ENCODE measurements at regions not wholly inside any gene's neighbourhood (a gene's known extent, or its start where the extent isn't known, plus 50 kb on each side); places are given as distances from the start of the nearest gene placed in this dataset.

DNA sequence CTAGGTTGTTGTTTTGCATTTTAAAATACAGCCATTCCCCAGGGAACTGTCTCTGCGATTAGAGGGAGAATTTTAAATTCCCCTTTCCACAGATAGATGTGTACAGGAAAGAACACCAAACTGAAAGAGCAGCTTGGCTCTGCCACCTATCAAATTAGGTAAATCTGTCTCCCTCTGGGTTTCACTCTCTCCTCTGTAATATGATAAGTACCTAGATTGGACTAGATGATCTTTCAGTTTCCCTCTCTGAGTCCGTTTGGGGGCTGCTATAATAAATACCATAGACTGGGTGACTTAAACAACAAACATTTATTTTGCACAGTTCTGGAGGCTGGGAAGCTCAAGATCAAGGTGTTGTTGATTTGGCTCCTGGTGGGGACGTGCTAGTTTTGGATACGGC is 186.0 kb downstream of the KIF20B start:
- no peak for DNase-seq (ENCODE audit: low read depth, low spot score)

DNA sequence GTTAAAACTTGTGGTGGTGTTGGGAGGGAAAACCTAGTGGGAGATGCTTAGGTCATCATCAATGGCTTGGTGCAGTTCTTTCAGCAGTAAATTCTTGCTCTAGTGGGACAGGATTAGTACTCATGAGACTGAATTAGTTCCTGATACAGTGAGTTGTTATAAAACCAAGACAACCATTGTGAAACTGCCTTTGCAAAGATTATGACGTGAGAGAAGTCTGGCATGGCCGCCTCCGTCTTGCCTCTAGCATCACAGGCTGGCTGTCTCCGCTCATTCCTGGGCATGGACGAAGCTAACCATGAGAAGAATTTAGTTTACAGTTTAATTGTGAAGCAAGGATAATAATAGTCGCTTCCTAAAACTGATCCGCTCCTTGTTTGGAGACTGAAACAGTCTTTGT is 186.4 kb downstream of the KIF20B start:
- DNase-seq (ENCODE audit: low read depth, low spot score): no peak

GRCh38 chr10:89888321-89889070 is 187.1 kb downstream of the KIF20B start:
- no peak for DNase-seq (ENCODE audit: low read depth, low spot score)

- DNase-seq (ENCODE audit: low read depth, low spot score): no peak
Observed at GRCh38 chr10:89889606-89890005, 188.2 kb downstream of the KIF20B start.

DNA sequence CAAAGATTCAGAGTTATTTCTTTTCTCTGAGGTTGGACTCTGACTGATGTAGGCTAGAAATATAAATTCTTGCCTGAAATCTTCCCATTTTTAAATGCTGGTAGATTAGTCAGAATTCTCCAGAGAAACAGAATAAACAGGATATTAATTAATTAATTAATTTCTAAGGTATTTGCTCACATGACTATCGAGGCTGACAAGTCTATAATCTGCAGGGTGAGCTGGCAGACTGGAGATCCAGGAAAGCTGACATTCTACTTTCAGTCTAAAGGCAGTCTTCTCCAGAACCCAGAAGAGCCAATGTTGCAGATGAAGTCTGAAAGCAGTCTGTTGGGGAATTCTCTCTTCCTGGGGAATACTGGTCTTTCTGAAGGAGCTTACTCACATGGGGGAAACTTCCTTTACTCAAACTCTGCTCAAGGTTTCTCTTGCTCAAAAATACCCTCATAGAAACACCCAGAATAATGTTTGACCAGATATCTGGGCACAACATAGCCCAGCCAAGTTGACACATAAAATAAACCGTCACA is 189.7 kb downstream of the KIF20B start:
- no peak for DNase-seq (ENCODE audit: low read depth, low spot score)

DNA sequence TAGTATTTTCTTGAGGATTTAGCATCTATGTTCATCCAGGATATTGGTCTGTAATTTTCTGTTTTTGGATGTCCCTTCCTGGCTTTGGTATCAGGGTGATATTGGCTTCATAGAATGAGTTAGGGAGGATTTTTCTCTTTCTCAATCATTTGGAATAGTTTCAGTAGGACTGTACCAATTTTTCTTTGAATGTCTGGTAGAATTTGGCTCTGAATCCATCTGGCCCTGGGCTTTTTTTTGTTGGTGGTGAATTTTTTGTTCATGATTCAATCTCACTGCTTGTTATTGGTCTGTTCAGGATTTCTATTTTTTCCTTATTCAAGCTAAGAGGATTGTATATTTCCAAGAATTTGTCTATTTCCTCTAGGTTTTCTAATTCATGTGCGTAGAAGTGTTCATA is 192.7 kb downstream of the KIF20B start:
- no peak for DNase-seq (ENCODE audit: low read depth, low spot score)

DNA sequence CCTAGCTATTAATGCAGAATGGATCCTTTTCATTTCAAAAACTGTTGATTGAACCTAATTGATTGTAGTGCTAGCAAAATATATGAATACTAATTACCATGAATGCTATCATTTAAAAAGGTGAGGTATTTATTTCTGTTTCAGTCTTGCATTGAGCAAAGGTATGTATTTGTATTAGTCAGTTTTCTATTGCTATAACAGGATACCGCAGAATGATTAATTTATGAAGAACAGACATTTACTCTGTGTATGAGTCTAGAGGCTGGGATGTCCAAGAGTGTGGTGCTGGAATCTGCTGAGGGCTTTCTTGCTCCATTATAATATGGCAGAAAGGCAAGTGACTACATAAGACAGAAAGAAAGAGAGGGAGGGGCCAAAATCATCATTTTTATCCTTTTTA is 199.2 kb downstream of the KIF20B start:
- DNase-seq (ENCODE audit: low read depth, low spot score): no peak

GRCh38 chr10:89901895-89902294 is 200.5 kb downstream of the KIF20B start:
- DNase-seq (ENCODE audit: low read depth, low spot score): no peak

GRCh38 chr10:89904755-89905154 is 203.4 kb downstream of the KIF20B start:
- DNase-seq (ENCODE audit: low read depth, low spot score): no peak

DNA sequence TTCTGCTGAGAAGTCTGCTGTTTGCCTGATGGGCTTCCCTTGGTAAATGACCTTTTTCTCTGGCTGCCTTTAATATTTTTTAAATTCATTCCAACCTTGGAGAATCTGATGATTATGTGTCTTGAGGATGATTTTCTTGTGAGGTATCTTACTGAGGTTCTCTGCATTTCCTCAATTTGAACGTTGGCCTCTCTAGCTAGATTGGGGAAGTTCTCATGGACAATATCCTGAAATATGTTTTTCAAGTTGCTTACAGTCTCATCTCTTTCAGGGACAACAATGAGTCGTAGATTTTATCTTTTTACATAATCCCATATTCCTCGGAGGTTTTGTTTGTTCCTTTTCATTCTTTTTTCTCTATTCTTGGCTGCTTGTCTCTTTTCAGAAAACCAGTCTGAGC is 208.4 kb downstream of the KIF20B start:
- no peak for DNase-seq (ENCODE audit: low read depth, low spot score)

DNA sequence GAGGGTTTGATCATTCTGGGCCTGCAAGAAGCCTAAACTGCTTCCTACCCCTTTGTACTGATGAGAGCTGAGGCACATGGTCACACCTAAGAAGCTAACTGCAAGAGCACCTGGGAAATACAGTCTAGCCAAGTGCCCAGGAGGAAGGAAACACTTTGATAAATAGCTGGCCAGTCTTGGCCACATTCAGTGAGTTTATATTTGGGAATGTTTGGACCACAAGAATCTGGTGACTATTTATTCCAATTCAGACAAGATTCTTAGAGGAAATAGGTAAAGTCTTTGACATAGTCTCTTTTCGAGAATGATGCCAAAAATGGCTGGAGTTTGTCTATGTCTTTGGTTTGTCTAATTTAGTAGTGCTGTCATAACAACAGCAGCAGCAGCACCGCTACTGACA is 213.6 kb downstream of the KIF20B start:
- no peak for DNase-seq (ENCODE audit: low read depth, low spot score)

DNA sequence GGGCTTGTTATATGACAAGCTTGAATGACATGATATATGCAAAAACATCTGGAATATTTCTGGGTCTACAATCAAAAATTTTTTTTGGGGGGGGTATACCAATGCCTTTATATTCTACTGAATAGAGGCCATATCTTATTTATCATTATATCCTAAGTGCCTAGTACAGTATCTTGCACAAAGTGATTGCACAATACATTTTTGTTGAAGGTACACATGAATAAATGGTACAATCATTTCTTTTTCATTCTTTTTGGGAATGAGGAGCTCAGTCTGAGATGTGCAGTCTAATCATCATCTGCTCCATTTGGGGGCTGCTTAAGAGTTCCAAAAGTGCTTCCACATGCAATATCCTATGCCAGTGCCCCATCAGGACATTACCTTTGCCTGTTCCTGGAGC is 214.6 kb downstream of the KIF20B start:
- no peak for DNase-seq (ENCODE audit: low read depth, low spot score)

DNA sequence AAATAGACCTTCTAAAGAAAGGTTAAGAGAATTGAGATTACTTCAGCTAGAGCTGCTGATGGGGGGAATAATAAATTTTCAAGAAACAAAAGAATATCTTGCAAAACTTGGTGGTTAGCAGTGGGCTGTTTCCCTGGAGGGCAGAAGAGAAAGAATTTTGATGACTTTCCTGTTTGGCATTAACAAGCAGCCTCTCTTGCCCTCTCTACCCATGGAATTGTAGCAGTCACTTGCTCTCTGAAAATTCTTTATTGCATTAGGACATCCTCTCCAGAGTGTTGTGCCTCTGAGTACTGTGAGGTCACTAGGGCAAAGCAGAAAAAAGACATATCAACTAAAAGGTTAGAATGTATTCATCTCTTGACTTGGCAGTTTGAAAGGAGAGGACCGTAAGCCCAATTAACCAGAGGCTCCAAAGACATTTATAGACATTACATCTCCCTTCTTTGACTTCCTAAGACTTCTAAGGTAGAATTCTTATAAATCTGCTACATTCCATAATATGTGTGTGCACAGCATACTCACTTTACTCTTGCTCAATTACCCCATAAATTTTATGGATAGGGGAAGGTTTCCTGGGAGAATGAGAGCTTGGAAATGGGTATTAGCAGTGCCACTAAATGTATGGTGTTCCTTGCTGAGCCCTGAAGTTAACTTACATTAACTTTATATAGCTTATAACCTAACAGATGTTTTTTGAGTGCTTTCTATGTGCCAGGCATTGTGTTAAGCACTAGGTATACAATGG is 215.3 kb downstream of the KIF20B start:
- no peak for DNase-seq (ENCODE audit: low read depth, low spot score)

- no peak for DNase-seq (ENCODE audit: low read depth, low spot score)
Observed at GRCh38 chr10:89921403-89921802, 220.0 kb downstream of the KIF20B start.

DNA sequence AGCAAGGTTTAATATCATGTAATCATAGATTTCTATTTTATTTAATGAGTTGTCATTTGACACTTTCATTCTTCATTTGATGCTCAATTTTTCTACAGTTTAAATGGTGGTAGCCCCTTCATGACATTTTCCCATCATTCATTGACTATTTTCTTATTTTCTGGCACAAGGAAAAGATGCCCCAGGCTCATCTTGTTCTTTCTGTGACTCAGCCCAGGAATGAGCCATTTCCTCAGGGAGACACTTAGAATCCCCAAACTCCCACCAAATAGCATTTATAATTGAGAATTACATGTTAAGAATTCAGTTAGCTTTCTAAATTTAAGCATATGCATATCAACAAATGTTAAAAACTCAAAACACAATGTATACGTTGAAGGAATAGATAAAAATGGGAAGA is 222.3 kb downstream of the KIF20B start:
- no peak for DNase-seq (ENCODE audit: low read depth, low spot score)

DNA sequence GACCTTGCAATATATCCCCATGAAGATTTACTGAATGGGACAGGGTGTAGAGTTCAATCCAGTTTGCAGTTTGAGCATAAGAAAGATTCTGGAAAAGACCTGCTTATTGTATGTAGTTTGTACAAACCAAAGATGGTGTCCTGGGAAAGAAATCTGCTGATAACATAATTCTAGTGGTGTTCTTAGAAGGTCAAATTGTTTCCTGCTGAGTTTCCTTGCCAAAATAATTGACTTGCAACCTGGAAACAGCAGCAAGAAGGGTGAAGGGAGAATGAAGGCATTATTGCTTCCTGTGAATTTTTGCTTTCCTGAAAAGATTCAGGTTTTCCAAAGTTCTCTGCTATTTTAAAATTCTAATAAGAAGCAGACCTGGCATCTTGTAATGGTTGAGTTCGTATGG is 222.9 kb downstream of the KIF20B start:
- DNase-seq (ENCODE audit: low read depth, low spot score): no peak

DNA sequence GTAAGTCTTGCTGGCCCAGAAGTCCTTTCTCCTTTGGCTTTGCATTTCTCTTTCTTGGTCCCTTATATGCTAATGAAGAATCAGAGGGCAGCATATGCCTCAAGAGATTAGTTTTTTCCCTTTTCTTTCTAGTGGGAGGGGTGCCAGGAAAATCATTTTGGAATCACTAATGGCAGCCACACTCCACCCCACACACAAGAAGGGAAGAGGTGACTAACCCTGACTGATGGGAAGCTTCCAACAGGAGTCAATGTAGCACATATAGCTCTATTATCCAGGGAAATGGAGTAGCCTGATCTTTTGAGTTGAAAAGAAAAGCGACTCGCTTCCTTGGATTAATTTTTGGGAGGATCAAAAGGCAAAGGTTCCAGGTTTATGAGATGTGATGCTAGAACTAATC is 225.3 kb downstream of the KIF20B start:
- no peak for DNase-seq (ENCODE audit: low read depth, low spot score)

- no peak for DNase-seq (ENCODE audit: low read depth, low spot score)
Observed at GRCh38 chr10:89929282-89930026, 228.1 kb downstream of the KIF20B start.

- DNase-seq (ENCODE audit: low read depth, low spot score): no peak
Observed at GRCh38 chr10:89937494-89937893, 236.1 kb downstream of the KIF20B start.

DNA sequence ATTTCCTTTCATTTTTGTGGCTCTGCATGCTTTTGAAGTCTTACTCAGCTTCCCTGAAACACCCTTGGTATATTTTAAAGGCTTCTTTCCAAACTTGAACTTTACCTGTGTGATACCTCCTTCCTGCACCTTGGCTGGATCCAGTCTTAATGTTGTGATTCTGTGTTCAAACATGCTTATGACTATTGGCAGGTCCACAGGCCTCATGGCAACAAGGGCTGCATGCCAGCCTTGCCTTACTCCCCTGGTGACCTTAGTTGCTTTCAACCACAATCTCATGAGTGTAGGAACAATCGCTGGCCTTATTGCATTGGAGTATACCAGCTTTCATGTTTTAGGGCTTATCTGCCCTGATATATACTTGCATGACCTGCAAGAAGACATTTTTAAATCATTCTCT is 238.7 kb downstream of the KIF20B start:
- DNase-seq (ENCODE audit: low read depth, low spot score): no peak

DNA sequence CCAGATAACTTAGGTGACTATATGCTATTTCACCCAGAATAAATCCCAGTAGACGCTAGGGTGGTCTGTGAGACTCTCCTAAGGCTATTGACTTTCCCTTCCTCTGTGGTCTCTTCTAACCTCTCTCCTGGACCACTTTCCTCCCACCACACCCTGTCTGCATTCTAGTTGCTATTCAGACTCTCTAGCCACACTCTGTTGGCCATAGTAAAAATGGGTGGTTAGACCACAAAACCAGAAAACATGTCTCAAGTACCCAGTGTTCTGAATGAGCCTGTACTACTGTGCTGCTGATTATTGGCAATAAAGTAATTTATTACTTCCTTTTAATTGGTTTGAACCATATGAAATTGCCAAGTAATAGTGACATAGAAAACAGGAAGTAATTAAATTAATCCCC is 240.8 kb downstream of the KIF20B start:
- DNase-seq (ENCODE audit: low read depth, low spot score): no peak

- DNase-seq (ENCODE audit: low read depth, low spot score): no peak
Observed at GRCh38 chr10:89944138-89944537, 242.7 kb downstream of the KIF20B start.

Data from activated naive CD8-positive, alpha-beta T cell treated with anti-CD3 and anti-CD28 coated beads, Interleukin-2, amount 50 U/mL, for 16 hours (primary cell).